ENCODE measurements at regions not wholly inside any gene's neighbourhood (a gene's known extent, or its start where the extent isn't known, plus 50 kb on each side); places are given as distances from the start of the nearest gene placed in this dataset.

GRCh38 chr12:123058980-123059379 lies 78.5 kb downstream of the ARL6IP4 start:
- Histone ChIP-seq H3K9me1 (ENCODE audit: control insufficient read depth, extremely low read depth, insufficient read depth, low read length) (no peaks in the 10 kb centered on the region), H3K4me2 (ENCODE audit: control insufficient read depth, extremely low read depth, insufficient read depth, low read depth, low read length) (no peak overlapping the region), H3K27me3 (ENCODE audit: control insufficient read depth, extremely low read depth, insufficient read depth, low read length) (no peaks in the 10 kb centered on the region), H3K9me3 (ENCODE audit: control insufficient read depth, low read depth, low read length) (no peaks in the 10 kb centered on the region), H3K27ac (ENCODE audit: control insufficient read depth, insufficient read depth, low read length) (no peak overlapping the region), H3K4me1 (ENCODE audit: control insufficient read depth, extremely low read depth, insufficient read depth, low read length) (peaks cover 15% of the 10 kb centered on the region), H3K4me3 (ENCODE audit: control insufficient read depth in 2 of 3, extremely low read depth in 1 of 3, insufficient read depth in 2 of 3, low read depth in 1 of 3, low read length in 3 of 3) (no peak overlapping the region), H3K79me2 (ENCODE audit: control insufficient read depth, insufficient read depth, low read length) (no peaks in the 10 kb centered on the region), H2AFZ (ENCODE audit: control insufficient read depth, low read length) (no peak overlapping the region), H3K9ac (ENCODE audit: control insufficient read depth, extremely low read depth, insufficient read depth, low read length) (no peak overlapping the region), H4K20me1 (ENCODE audit: control insufficient read depth, extremely low read depth, insufficient read depth, low read length) (peaks cover 4% of the 10 kb centered on the region), H3K36me3 (ENCODE audit: control insufficient read depth in 2 of 2, extremely low read depth in 1 of 2, insufficient read depth in 2 of 2, low read length in 2 of 2) (no peaks in the 10 kb centered on the region)
- dilution Hi-C loops (cut with MboI; ENCODE audit: extremely low pct_ligation_motif_present, low sequenced_read_pairs), result no loop called here
- FAIRE-seq (no peak), DNase-seq (ENCODE audit: low read depth, low spot score) (no peak)
- TF ChIP-seq CTCF (optimal IDR thresholded peaks at IDR 0.05 in 1 of 3, IDR thresholded peaks at IDR 0.05 in 1 of 3, conservative IDR thresholded peaks at IDR 0.05 in 1 of 3; ENCODE audit: extremely low read depth in 1 of 3, insufficient read depth in 2 of 3, low read length in 3 of 3) (no peak), EZH2 (IDR thresholded peaks at IDR 0.05; ENCODE audit: low read length) (no peak)

- Histone ChIP-seq H3K27ac (ENCODE audit: control insufficient read depth, insufficient read depth, low read length) (no peak overlapping the region), H3K79me2 (ENCODE audit: control insufficient read depth, insufficient read depth, low read length) (no peaks in the 10 kb centered on the region), H3K9me3 (ENCODE audit: control insufficient read depth, low read depth, low read length) (no peaks in the 10 kb centered on the region), H4K20me1 (ENCODE audit: control insufficient read depth, extremely low read depth, insufficient read depth, low read length) (peaks cover 4% of the 10 kb centered on the region), H3K4me2 (ENCODE audit: control insufficient read depth, extremely low read depth, insufficient read depth, low read depth, low read length) (no peak overlapping the region), H3K4me1 (ENCODE audit: control insufficient read depth, extremely low read depth, insufficient read depth, low read length) (peaks cover 10% of the 10 kb centered on the region), H2AFZ (ENCODE audit: control insufficient read depth, low read length) (no peak overlapping the region), H3K4me3 (ENCODE audit: control insufficient read depth in 2 of 3, extremely low read depth in 1 of 3, insufficient read depth in 2 of 3, low read depth in 1 of 3, low read length in 3 of 3) (no peak overlapping the region), H3K9ac (ENCODE audit: control insufficient read depth, extremely low read depth, insufficient read depth, low read length) (no peak overlapping the region), H3K36me3 (ENCODE audit: control insufficient read depth in 2 of 2, extremely low read depth in 1 of 2, insufficient read depth in 2 of 2, low read length in 2 of 2) (no peaks in the 10 kb centered on the region), H3K9me1 (ENCODE audit: control insufficient read depth, extremely low read depth, insufficient read depth, low read length) (no peaks in the 10 kb centered on the region), H3K27me3 (ENCODE audit: control insufficient read depth, extremely low read depth, insufficient read depth, low read length) (no peaks in the 10 kb centered on the region)
- no peak for FAIRE-seq
- dilution Hi-C loops (cut with MboI; ENCODE audit: extremely low pct_ligation_motif_present, low sequenced_read_pairs), result no loop called here
- no peak for TF ChIP-seq CTCF (optimal IDR thresholded peaks at IDR 0.05 in 1 of 3, IDR thresholded peaks at IDR 0.05 in 1 of 3, conservative IDR thresholded peaks at IDR 0.05 in 1 of 3; ENCODE audit: extremely low read depth in 1 of 3, insufficient read depth in 2 of 3, low read length in 3 of 3)
- TF ChIP-seq EZH2 (IDR thresholded peaks at IDR 0.05; ENCODE audit: low read length), result no peak
- DNase-seq (ENCODE audit: low read depth, low spot score), result no peak
Observed at GRCh38 chr12:123058481-123058880, 78.0 kb downstream of the ARL6IP4 start.
